Activated naive CD8-positive, alpha-beta T cell treated with anti-CD3 and anti-CD28 coated beads, Interleukin-2, amount 50 U/mL, for 24 hours (primary cell): ENCODE measurements at regions not wholly inside any gene's neighbourhood (a gene's known extent, or its start where the extent isn't known, plus 50 kb on each side); places are given as distances from the start of the nearest gene placed in this dataset.

ENCODE experiments used
- ATAC-seq: fragments of 150-1000 bp; cut with Tn5 transposase; one replicate; pipeline ENCODE4 v1.10.0; 2021
- DNase-seq: peaks from one replicate; pipeline ENCODE4 v3.0.0; 2021
- H3K27ac Mint-ChIP-seq: one replicate; pipeline ENCODE4 v1.8.0; 2021; ENCODE audit warnings: mild to moderate bottlenecking, mixed read lengths
- H3K27me3 Mint-ChIP-seq: one replicate; pipeline ENCODE4 v1.8.0; 2021; ENCODE audit warnings: mixed read lengths
- H3K36me3 Mint-ChIP-seq: one replicate; pipeline ENCODE4 v1.8.0; 2021; ENCODE audit warnings: low read depth, mixed read lengths
- H3K4me1 Mint-ChIP-seq: one replicate; pipeline ENCODE4 v1.8.0; 2021; ENCODE audit warnings: mixed read lengths
- H3K4me3 Mint-ChIP-seq: one replicate; pipeline ENCODE4 v1.8.0; 2021; ENCODE audit warnings: mild to moderate bottlenecking, moderate library complexity, mixed read lengths
- H3K9me3 Mint-ChIP-seq: one replicate; pipeline ENCODE4 v1.8.0; 2021; ENCODE audit warnings: mixed read lengths

DNA sequence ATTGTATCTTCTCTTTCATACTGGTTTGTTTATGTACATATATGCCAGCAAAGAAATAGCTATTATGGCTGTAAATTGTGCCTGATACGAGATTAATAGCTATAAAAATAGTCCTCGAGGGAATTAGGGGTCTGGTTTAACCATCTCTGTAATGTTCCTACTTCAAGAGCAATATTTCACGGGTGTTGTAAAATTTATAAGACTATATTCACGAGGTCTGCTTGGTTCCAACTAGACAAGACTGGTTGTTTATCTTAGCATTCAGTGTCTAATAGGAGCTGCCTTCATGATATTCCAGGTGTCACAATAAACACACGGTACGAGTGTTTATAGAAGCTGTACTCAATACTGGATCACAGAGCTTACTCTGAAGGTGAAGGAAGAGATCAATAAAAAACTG lies 389.9 kb downstream of the SIPA1L2 start:
- ATAC-seq (no peak), DNase-seq (no peak)
- H3K4me1 Mint-ChIP-seq = no peaks in the 10 kb centered on the region
- no peak overlapping the region for H3K27ac Mint-ChIP-seq
- H3K36me3 Mint-ChIP-seq = no peaks in the 10 kb centered on the region
- H3K4me3 Mint-ChIP-seq = no peak overlapping the region
- no peaks in the 10 kb centered on the region for H3K9me3 Mint-ChIP-seq
- H3K27me3 Mint-ChIP-seq = peaks cover 9% of the 10 kb centered on the region

GRCh38 chr1:232239522-232239921 lies 390.4 kb downstream of the SIPA1L2 start:
- Mint-ChIP-seq H3K4me1 (no peaks in the 10 kb centered on the region), H3K9me3 (no peaks in the 10 kb centered on the region), H3K27me3 (peaks cover 9% of the 10 kb centered on the region), H3K27ac (no peak overlapping the region), H3K36me3 (no peaks in the 10 kb centered on the region), H3K4me3 (no peak overlapping the region)
- ATAC-seq = no peak
- DNase-seq = no peak

DNA sequence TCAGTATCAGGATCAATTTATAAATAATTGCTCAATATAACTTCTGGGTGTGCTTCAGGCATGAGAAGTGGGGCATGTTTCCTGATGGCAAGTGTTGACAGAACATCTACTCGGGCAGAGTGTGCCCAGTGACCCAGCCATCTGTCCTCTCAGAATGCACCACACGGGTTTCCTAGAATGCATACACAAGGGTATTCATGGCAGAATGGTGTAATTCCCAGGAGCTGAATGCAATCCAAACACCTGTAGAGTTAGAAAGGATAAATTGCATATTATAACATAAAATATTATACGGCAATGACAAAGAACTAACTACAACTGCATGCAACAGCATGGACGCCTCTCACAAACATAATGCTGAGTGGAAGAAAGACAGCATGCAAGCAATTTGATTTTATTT lies 391.9 kb downstream of the SIPA1L2 start:
- H3K27me3 Mint-ChIP-seq = peaks cover 14% of the 10 kb centered on the region
- H3K4me3 Mint-ChIP-seq = no peak overlapping the region
- H3K9me3 Mint-ChIP-seq = no peaks in the 10 kb centered on the region
- H3K4me1 Mint-ChIP-seq = no peaks in the 10 kb centered on the region
- H3K36me3 Mint-ChIP-seq = no peaks in the 10 kb centered on the region
- ATAC-seq = no peak
- no peak overlapping the region for H3K27ac Mint-ChIP-seq
- no peak for DNase-seq

GRCh38 chr1:232227306-232227705 lies 402.6 kb downstream of the SIPA1L2 start:
- H3K9me3 Mint-ChIP-seq = no peaks in the 10 kb centered on the region
- no peak for ATAC-seq
- H3K27me3 Mint-ChIP-seq = peaks cover 1% of the 10 kb centered on the region
- no peak for DNase-seq
- no peak overlapping the region for H3K27ac Mint-ChIP-seq
- H3K4me1 Mint-ChIP-seq = peaks cover 10% of the 10 kb centered on the region
- H3K4me3 Mint-ChIP-seq = no peak overlapping the region
- H3K36me3 Mint-ChIP-seq = no peaks in the 10 kb centered on the region

GRCh38 chr1:232226197-232226712 lies 403.7 kb downstream of the SIPA1L2 start:
- H3K9me3 Mint-ChIP-seq = no peaks in the 10 kb centered on the region
- peak; percentile 3 for DNase-seq
- H3K27ac Mint-ChIP-seq = no peak overlapping the region
- no peaks in the 10 kb centered on the region for H3K36me3 Mint-ChIP-seq
- peak; percentile 80 for ATAC-seq
- no peak overlapping the region for H3K4me3 Mint-ChIP-seq
- H3K4me1 Mint-ChIP-seq = peaks cover 10% of the 10 kb centered on the region
- peaks cover 1% of the 10 kb centered on the region for H3K27me3 Mint-ChIP-seq

- Mint-ChIP-seq H3K4me1 (peaks cover 10% of the 10 kb centered on the region), H3K36me3 (no peaks in the 10 kb centered on the region), H3K9me3 (no peaks in the 10 kb centered on the region), H3K27ac (no peak overlapping the region), H3K27me3 (peaks cover 1% of the 10 kb centered on the region), H3K4me3 (no peak overlapping the region)
- DNase-seq (no peak), ATAC-seq (no peak)
Observed at GRCh38 chr1:232225336-232226131, 404.4 kb downstream of the SIPA1L2 start.

GRCh38 chr1:232223887-232224286 lies 406.0 kb downstream of the SIPA1L2 start:
- no peak overlapping the region for H3K4me3 Mint-ChIP-seq
- peaks cover 1% of the 10 kb centered on the region for H3K27me3 Mint-ChIP-seq
- ATAC-seq (no peak), DNase-seq (no peak)
- H3K9me3 Mint-ChIP-seq = no peaks in the 10 kb centered on the region
- peaks cover 10% of the 10 kb centered on the region for H3K4me1 Mint-ChIP-seq
- H3K36me3 Mint-ChIP-seq = no peaks in the 10 kb centered on the region
- no peak overlapping the region for H3K27ac Mint-ChIP-seq

- ATAC-seq (no peak), DNase-seq (no peak)
- Mint-ChIP-seq H3K36me3 (no peaks in the 10 kb centered on the region), H3K4me1 (peaks cover 10% of the 10 kb centered on the region), H3K27ac (no peak overlapping the region), H3K9me3 (no peaks in the 10 kb centered on the region), H3K4me3 (no peak overlapping the region), H3K27me3 (peaks cover 1% of the 10 kb centered on the region)
Observed at GRCh38 chr1:232223183-232223708, 406.7 kb downstream of the SIPA1L2 start.

DNA sequence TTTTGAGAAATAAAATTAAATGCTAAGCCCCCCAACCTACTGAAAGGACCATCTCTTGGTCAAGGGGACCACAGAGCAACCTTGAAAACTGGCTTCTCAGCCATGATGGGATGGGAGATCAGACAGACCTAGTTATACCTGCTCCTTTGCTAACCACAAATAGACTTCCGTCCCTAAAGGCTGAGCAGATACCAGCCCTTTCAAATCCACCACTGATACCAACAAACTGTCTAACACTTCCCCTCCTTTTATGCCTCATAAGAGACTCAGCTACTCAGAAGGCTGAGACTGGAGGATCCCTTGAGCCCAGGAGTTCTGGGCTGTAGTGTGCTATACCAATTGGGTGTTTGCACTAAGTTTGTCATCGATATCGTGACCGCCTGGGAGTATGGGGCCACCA lies 407.3 kb downstream of the SIPA1L2 start:
- Mint-ChIP-seq H3K9me3 (no peaks in the 10 kb centered on the region), H3K4me3 (no peak overlapping the region), H3K27me3 (peaks cover 1% of the 10 kb centered on the region), H3K36me3 (no peaks in the 10 kb centered on the region), H3K27ac (no peak overlapping the region), H3K4me1 (peaks cover 10% of the 10 kb centered on the region)
- no peak for ATAC-seq
- no peak for DNase-seq

DNA sequence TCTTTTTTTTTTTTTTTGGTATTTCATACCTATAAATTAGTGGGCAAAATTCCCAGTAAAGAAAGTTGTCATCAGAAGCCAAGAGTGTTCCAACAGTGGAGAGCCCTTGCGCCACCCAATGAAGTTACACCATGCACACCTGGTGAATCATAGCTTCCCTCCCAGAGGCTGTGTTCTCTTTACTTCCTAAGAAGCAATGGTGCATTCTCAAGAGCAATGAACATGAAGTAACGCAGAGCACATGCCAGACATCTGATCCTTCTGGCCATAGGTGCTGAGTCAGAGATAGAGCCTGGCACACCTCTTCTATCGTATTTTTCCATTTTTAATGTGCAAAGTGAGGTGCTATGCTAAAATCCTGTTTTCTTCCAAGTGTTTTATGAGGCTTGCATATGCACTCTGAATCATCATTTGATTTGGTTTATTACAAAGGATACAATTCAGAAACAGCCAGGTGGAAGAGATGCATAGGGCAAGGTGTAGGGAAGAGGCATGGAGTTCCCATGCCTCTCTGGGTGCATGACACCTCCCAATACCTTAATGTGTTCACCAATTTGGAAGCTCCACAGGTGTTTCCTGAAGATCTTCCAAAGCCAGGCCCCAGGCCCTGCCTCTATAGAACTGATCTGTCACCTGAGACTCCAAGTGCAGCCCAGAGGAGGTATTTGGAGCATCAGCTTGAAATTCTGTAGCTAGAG lies 408.0 kb downstream of the SIPA1L2 start:
- no peak for ATAC-seq
- no peak overlapping the region for H3K27ac Mint-ChIP-seq
- peaks cover 10% of the 10 kb centered on the region for H3K4me1 Mint-ChIP-seq
- H3K4me3 Mint-ChIP-seq = no peak overlapping the region
- no peak for DNase-seq
- no peaks in the 10 kb centered on the region for H3K36me3 Mint-ChIP-seq
- H3K27me3 Mint-ChIP-seq = peaks cover 1% of the 10 kb centered on the region
- H3K9me3 Mint-ChIP-seq = no peaks in the 10 kb centered on the region

DNA sequence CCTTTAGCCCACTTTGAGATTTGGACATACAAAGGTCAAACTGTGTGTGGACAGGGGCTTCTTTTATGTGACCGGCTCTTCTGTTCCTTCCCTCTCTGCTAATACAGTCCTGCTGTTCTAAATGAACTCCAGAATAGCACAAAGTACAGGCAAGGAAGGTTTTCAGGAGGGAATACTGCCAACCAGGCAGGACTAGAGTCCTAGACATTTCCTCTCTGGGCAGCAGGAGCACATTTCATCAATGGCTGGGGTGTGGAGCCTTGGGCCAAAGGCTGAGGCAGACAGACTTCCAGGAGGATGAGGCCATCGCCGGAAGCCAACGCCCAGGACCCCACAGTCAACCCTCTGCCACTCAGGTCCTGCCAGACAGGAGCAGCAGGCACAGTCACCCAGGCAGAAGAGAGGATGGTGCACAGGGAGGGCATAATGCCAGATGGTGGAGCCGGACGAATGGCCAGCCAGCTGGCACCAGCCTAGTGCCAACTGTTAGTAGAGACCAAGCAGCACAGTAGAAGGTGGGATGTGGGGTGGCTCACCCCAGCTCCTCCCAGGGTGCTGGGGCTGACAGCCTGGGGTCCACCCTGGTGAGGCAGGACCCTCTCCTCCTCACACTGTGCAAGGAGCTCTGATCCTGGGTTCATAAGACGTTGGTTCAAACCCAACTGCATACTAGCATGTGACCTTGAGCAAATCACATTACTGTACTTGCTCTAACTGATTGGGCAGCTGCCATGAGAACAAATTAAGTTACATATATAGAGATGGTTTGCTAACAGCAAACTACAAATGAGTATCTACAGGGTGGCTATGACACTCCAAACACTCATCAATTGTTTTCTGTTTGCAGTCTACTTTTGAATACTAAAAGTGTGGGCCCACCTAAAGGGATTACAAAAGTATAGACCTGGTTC lies 410.7 kb downstream of the SIPA1L2 start:
- ATAC-seq (peak; percentile 21), DNase-seq (no peak)
- no peaks in the 10 kb centered on the region for H3K4me1 Mint-ChIP-seq
- no peak overlapping the region for H3K27ac Mint-ChIP-seq
- no peak overlapping the region for H3K4me3 Mint-ChIP-seq
- no peaks in the 10 kb centered on the region for H3K9me3 Mint-ChIP-seq
- H3K27me3 Mint-ChIP-seq = no peaks in the 10 kb centered on the region
- no peaks in the 10 kb centered on the region for H3K36me3 Mint-ChIP-seq

GRCh38 chr1:232213928-232214327 lies 416.0 kb downstream of the SIPA1L2 start:
- no peak for ATAC-seq
- Mint-ChIP-seq H3K36me3 (no peaks in the 10 kb centered on the region), H3K27ac (no peak overlapping the region), H3K9me3 (no peaks in the 10 kb centered on the region), H3K4me1 (no peaks in the 10 kb centered on the region), H3K4me3 (no peak overlapping the region), H3K27me3 (no peaks in the 10 kb centered on the region)
- no peak for DNase-seq

- H3K27ac Mint-ChIP-seq = no peak overlapping the region
- H3K27me3 Mint-ChIP-seq = no peaks in the 10 kb centered on the region
- no peak for DNase-seq
- no peaks in the 10 kb centered on the region for H3K4me1 Mint-ChIP-seq
- no peak for ATAC-seq
- no peak overlapping the region for H3K4me3 Mint-ChIP-seq
- no peaks in the 10 kb centered on the region for H3K36me3 Mint-ChIP-seq
- H3K9me3 Mint-ChIP-seq = no peaks in the 10 kb centered on the region
Observed at GRCh38 chr1:232212253-232212652, 417.7 kb downstream of the SIPA1L2 start.

GRCh38 chr1:232211149-232211548 lies 418.8 kb downstream of the SIPA1L2 start:
- Mint-ChIP-seq H3K27ac (no peak overlapping the region), H3K4me3 (no peak overlapping the region), H3K4me1 (no peaks in the 10 kb centered on the region), H3K9me3 (no peaks in the 10 kb centered on the region), H3K27me3 (no peaks in the 10 kb centered on the region), H3K36me3 (no peaks in the 10 kb centered on the region)
- ATAC-seq = peak; percentile 24
- DNase-seq = peak; percentile 6
